HG03354 (cell line): ENCODE measurements at regions not wholly inside any gene's neighbourhood (a gene's known extent, or its start where the extent isn't known, plus 50 kb on each side); places are given as distances from the start of the nearest gene placed in this dataset.

Experiments
- ATAC-seq: cut with Tn5 transposase; IDR thresholded peaks from one replicate; pipeline ENCODE4 v1.9.1; 2021; ENCODE audit warnings: mild to moderate bottlenecking; ENCODE audit not compliant: unreplicated experiment, poor library complexity, severe bottlenecking

GRCh38 chr2:196275646-196276352 is 104.4 kb upstream of the STK17B start:
- ATAC-seq, result peak; percentile 48

DNA sequence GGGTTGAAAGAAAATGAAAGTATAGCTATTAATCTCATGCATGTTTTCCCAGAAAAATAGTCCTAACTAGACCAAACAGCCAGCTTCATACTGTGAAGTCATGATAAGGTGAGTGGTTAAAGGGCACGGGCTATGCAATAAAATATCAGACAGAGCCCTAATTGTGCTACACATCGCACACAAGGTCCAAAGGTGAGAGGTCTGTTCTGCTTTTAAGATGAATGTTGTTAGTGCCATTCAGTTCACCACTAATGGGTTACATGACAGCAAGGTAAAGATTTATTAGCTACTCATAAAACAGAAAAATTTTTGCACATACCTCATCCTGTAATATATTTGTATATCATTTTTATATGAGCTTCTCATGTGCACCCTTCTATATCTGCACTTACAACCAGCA is 105.0 kb upstream of the STK17B start:
- no peak for ATAC-seq

DNA sequence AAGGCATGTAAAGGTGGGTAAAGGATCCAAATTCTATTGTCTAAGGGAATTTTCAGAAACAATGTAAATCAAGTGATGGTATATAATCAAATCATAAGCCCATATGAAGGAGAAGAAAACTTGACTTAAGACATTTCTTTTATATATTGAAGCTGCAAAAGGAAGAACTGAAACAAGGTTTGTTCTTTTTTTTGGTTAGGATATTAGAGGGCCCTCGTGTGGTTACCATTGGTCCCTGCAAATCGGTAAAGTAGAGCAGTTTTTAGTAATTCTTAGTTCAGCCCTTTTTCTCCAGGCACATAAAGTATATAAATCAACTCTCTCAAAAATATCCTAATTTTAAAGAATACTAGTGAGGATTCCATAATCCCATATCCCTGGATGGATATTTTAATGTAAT is 105.6 kb upstream of the STK17B start:
- peak; percentile 52 for ATAC-seq

DNA sequence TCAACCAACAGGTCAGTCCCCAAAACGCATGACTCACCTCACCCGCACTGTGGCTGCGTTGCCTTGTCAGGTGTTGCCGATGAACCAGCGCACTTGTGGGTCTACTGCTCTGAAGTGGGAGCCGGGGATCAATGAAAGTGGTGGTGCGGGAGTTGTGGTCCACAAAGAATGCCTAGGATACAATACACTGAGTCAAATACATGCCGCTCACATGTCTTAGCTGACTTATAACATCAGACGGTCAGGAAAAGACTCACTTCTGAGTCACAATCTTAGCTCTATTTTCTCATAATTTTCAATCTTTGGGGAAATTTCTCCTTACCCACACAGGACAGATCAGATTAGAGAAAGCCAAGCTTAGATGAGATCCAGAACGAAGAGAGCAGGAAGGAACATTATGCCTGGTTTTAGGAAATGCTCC is 107.1 kb upstream of the STK17B start:
- ATAC-seq, result no peak

DNA sequence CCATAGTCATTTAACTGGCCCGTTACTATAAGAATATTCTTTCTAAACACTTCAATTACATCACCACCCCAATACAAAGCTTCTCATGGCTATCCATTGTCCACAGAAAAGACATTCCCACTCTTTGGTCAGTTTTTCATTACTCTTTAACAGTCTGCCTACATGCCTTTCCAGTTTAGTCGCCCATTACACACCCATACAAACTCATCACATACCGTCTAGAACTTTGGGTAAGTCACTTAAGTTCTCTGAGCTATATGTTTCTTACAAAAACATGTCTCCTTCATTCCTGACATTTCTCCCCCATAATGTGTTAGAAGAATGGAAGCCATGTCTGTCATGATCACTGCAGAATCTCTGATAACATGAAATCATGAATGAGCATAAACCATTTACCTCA is 108.2 kb upstream of the STK17B start:
- ATAC-seq, result no peak

DNA sequence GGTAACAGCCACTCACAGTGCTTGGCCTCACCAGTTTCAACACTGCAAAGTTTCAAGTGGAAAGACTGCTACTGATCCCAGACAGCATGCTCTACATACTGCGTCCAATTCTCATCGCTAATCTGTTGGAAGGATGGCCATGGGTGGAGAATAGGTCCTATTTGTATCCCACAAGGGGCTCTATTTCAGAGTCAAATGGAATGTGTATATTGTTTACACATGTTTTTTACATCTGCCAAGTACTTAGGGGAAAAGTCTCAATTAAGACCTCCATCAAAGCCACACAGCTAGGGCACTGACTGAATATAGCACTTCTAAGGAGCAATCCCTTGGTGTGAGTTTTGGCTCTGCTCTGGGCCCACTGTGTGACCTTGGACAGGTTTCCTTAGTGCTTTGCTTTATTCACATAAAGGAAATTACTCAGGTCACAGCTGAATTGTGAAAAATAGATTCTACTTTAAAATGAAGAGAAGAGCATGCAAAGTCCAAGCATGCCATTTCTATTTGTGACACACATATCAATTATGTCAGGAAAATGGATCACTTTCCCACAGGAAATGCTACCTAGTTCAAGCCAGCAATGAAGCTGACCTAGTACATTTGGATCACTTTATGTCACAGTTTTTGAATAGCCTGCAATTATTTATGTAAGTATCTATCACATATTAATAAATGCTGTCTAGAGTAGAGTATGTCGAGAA is 112.9 kb upstream of the STK17B start:
- ATAC-seq, result no peak

GRCh38 chr2:196284866-196285557 is 113.6 kb upstream of the STK17B start:
- no peak for ATAC-seq

- ATAC-seq, result peak; percentile 47
Measured at GRCh38 chr2:196286821-196287220, 115.4 kb upstream of the STK17B start.

- no peak for ATAC-seq
Measured at GRCh38 chr2:196287523-196287922, 116.1 kb upstream of the STK17B start.

DNA sequence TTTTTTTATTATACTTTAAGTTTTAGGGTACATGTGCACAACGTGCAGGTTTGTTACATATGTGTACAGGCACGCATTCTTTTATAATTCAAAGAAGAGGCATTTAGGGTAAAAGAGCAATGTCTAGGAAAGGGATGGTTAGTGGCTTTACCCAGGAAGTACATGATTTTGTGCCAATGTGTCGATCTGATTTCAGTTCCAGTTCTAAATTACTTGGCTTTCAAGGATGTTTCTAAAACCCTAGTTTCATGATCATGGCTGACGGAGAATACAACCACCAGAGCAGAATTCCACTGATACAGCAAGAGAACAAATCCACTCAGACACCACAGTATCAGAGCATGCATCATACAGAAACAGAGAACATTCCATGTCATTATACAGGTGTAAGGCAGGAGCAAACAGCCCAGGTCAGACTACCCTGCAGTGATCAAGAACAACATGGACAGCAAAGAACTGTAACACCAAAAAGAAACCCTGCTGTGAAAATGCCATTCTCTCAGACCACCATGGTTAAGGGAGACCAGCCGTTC is 116.7 kb upstream of the STK17B start:
- ATAC-seq, result no peak

GRCh38 chr2:196289000-196289399 is 117.6 kb upstream of the STK17B start:
- ATAC-seq, result peak; percentile 49

- no peak for ATAC-seq
Measured at GRCh38 chr2:196290136-196290535, 118.8 kb upstream of the STK17B start.

DNA sequence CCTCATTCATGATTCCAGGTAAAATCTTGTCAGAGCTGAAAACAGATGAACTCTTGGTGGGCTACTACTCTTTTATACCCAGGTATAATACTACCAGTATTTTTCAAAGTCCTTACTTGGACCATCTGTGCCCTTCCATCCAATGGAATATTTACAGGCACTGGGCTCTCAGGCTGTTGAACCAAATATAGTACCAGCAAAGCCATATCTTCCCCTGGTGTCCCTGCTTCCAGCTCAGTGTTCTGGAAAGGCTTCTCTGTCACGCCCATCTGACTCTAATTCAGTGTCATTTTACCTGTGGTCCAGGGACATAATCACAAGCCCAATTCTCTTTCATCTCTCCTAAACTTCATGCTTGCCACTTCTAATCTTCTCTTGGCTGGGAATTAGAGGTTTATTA is 119.2 kb upstream of the STK17B start:
- ATAC-seq, result no peak

- peak; percentile 27 for ATAC-seq
Measured at GRCh38 chr2:196291426-196291825, 120.0 kb upstream of the STK17B start.

GRCh38 chr2:196291873-196292800 is 120.8 kb upstream of the STK17B start:
- peak; percentile 72 for ATAC-seq

DNA sequence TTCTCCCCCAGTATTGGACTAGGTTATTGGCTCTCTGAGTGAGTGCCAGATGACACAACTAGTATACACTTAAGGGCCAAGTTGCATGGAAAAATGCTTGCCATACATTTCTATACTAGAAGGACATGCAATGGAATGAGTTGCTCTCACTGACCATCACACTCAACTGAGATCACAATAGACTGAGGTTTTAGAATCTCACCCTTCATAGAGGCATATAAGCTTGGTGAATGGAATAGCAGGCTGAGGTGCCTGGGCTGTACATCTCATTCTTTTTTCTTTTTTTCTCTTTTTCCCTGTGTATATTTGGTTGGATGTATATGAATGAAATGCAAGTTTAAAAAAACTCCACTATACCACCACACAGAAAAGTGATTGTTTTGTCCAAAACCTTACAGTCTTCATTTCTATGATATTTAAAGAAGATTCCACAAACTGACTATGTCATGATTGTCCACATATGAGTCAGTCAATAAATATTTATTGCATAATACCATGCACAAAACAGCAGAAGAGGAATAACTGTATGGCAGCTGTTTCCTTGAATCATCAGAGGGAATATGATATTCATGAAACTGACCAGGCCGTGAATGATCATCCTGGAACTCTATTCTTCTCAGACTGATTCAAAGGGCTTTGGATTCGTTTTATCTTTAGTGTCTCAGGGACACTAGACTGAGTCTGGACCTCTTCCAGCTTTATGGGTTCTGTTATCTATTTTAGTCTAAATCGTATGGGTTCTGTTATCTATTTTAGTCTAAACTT is 122.6 kb upstream of the STK17B start:
- ATAC-seq, result no peak

DNA sequence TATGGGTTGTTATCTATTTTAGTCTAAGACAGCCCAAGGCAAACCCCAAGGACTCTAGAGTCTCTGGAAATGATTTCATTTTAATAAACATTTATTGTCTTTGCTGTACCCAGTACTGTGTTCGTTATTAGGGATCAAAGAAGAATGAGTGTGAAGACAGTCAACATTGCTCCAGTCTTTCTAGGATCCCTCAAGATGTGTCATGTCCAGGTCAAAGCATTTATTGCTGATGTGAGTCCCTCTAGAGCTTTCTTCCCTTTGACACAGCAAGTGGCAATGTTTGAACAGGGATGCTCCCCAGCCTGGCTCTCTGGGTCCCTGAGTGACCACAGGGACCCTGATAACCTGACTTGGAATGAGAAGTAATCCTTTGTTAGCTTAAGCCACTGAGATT is 123.1 kb upstream of the STK17B start:
- no peak for ATAC-seq

DNA sequence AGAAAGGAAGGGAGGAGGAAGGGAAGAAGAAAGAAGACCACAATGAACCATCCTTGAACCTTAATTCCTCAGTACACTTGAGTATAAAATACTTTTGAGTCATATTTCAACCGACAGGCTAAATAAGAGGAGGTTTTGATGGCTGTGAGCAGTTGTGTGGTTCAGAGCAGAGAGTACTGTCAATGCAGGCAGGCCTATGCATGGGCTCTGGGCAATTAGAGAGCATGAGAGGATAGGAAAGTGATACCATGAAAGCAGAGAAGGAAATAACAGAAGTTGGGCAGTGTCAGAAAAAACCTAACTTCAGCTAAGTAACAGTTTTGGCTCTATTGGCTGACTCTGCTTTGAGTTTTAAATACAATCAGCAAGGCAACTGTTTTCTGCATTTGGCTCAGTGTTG is 123.6 kb upstream of the STK17B start:
- no peak for ATAC-seq
